Psoas muscle (tissue), 7 donors: ENCODE measurements at regions not wholly inside any gene's neighbourhood (a gene's known extent, or its start where the extent isn't known, plus 50 kb on each side); places are given as distances from the start of the nearest gene placed in this dataset.

Source experiments
- ATAC-seq, 4 donors: fragments of 200-7000 bp; cut with Tn5 transposase; one replicate each; pipeline ENCODE4 v1.9.1; 2020; ENCODE audit warnings: moderate library complexity in 3 of 4, mild to moderate bottlenecking in 2 of 4
- DNase-seq, 2 donors: peaks; one replicate each; pipeline ENCODE4 v3.0.0-alpha.2; 2020
- H3K27ac ChIP-seq: fragments of 200-600 bp; one replicate; pipeline ENCODE4 v1.8.0; 2022
- H3K27me3 ChIP-seq, 3 donors: fragments of 200-600 bp in 1 of 3; one replicate each; pipeline versions ENCODE4 v1.6.1 to v1.8.0; 2013 to 2022; ENCODE audit warnings: low read length in 2 of 3, mild to moderate bottlenecking in 2 of 3, moderate library complexity in 1 of 3; ENCODE audit not compliant: insufficient read depth in 3 of 3
- H3K36me3 ChIP-seq, 2 donors: fragments of 200-600 bp in 1 of 2; one replicate each; pipeline versions ENCODE4 v1.6.1 to v1.8.0; 2013 to 2022; ENCODE audit warnings: low read depth in 1 of 2, mild to moderate bottlenecking in 1 of 2, moderate library complexity in 1 of 2; ENCODE audit not compliant: insufficient read depth in 1 of 2
- H3K4me1 ChIP-seq: fragments of 200-600 bp; one replicate; pipeline ENCODE4 v1.8.0; 2022
- H3K4me3 ChIP-seq: fragments of 200-600 bp; one replicate; pipeline ENCODE4 v1.8.0; 2022; ENCODE audit warnings: mild to moderate bottlenecking
- H3K9me3 ChIP-seq: fragments of 200-600 bp; one replicate; pipeline ENCODE4 v1.8.0; 2022
- WGBS, 3 donors: extraction: QIAGEN DNeasy Blood & Tissue Kit; methylation state at CpG; one replicate each; pipeline versions ENCODE4 v1.1.6 to v1.1.7; 2013; 5-methylcytosine and 5-hydroxymethylcytosine counted together
- intact Hi-C, 2 donors: fragments of 100-400 bp; cut with DNase I; formaldehyde crosslinking; loops; one replicate each; pipeline versions ENCODE4 v1.11.0 to v1.14.2; 2022
- TF ChIP-seq, protein P1 (sequence below): fragments of 200-600 bp; IDR thresholded peaks from one replicate; pipeline ENCODE4 v1.8.0; 2022; ENCODE audit warnings: antibody characterized with exemption
- donor health status: healthy with polysubstance abuse.
- donor health status: DM: no; HTN: no; CAD: no; lungs with moderate emphysema.
- donor health status: Bipolar disorder and iron deficiency.
- donor health status: healthy.
- donor health status: DM: yes; HTN: yes; CAD: no.
- donor health status: DM: no; HTN: no; CAD: no.
- donor health status: DM: yes; HTN: yes; CAD: no.

GRCh38 chr5:101364469-101364868 is 461.4 kb upstream of the ST8SIA4 start:
- ATAC-seq: no peak
- Histone ChIP-seq H3K9me3 (no peaks in the 10 kb centered on the region), H3K27me3 (no peaks in the 10 kb centered on the region), H3K27ac (no peak overlapping the region), H3K4me3 (no peak overlapping the region), H3K4me1 (no peaks in the 10 kb centered on the region), H3K36me3 (no peaks in the 10 kb centered on the region)
- TF ChIP-seq, protein P1, sequence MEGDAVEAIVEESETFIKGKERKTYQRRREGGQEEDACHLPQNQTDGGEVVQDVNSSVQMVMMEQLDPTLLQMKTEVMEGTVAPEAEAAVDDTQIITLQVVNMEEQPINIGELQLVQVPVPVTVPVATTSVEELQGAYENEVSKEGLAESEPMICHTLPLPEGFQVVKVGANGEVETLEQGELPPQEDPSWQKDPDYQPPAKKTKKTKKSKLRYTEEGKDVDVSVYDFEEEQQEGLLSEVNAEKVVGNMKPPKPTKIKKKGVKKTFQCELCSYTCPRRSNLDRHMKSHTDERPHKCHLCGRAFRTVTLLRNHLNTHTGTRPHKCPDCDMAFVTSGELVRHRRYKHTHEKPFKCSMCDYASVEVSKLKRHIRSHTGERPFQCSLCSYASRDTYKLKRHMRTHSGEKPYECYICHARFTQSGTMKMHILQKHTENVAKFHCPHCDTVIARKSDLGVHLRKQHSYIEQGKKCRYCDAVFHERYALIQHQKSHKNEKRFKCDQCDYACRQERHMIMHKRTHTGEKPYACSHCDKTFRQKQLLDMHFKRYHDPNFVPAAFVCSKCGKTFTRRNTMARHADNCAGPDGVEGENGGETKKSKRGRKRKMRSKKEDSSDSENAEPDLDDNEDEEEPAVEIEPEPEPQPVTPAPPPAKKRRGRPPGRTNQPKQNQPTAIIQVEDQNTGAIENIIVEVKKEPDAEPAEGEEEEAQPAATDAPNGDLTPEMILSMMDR: no peak
- intact Hi-C loops: no loop called here
- DNase-seq: no peak
- WGBS, 3 donors: 25 to 34% (median 33%) methylated on average over 4 of the region's 4 CpGs

DNA sequence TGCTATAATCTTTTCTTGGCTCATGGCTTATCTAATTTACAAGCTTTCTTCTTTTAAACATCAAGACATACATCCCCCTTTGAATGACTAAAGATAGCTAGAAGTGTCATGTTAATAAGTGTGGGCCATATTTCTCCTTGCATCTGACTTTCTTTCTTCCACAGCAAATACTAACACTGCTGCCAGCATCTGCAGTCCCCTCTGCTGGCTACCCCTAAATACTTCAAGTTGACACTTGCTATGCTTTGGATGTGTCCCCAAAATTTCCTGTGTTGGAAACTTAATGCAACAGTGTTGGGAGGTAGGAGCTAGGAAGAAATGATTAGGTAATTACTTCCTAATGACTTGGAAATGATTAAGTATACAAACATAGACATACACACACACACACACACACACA is 459.0 kb upstream of the ST8SIA4 start:
- Histone ChIP-seq H3K27ac (no peak overlapping the region), H3K4me3 (no peak overlapping the region), H3K4me1 (no peaks in the 10 kb centered on the region), H3K36me3 (no peaks in the 10 kb centered on the region), H3K9me3 (no peaks in the 10 kb centered on the region), H3K27me3 (no peaks in the 10 kb centered on the region)
- DNase-seq (no peak), ATAC-seq (no peak)
- TF ChIP-seq, protein P1: no peak
- intact Hi-C loops: no loop called here

GRCh38 chr5:101346906-101347305 is 443.8 kb upstream of the ST8SIA4 start:
- Histone ChIP-seq H3K27ac (no peak overlapping the region), H3K27me3 (no peaks in the 10 kb centered on the region), H3K4me3 (no peak overlapping the region), H3K36me3 (no peaks in the 10 kb centered on the region), H3K4me1 (no peaks in the 10 kb centered on the region), H3K9me3 (no peaks in the 10 kb centered on the region)
- ATAC-seq (no peak), DNase-seq (no peak)
- 68 to 85% (median 71%) methylated on average over 4 of the region's 4 CpGs for WGBS, 3 donors
- intact Hi-C loops: no loop called here
- TF ChIP-seq, protein P1: no peak

DNA sequence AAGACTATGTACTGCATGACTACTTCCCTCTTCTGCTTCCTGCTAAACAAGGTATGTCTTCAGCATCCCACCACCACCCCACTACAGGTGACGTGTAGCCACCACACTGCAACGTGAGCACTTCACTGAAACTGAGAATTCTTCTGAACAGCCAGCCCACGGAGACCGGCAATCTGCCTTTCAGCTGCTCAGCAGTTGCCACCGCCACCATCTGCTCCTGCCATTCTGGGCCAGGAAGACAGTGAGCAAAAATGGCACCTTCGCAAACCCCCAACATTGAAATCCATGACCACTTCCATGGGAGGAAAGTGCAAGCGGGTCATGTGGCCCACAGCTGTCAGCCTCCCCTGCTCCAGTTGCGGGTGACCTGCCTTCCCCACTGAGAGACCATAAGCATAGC is 443.4 kb upstream of the ST8SIA4 start:
- DNase-seq (no peak), ATAC-seq (no peak)
- Histone ChIP-seq H3K27ac (no peak overlapping the region), H3K27me3 (no peaks in the 10 kb centered on the region), H3K4me1 (no peaks in the 10 kb centered on the region), H3K36me3 (no peaks in the 10 kb centered on the region), H3K4me3 (no peak overlapping the region), H3K9me3 (no peaks in the 10 kb centered on the region)
- 87 to 91% (median 91%) methylated on average over 8 of the region's 8 CpGs for WGBS, 3 donors
- intact Hi-C loops: no loop called here
- TF ChIP-seq, protein P1: no peak

DNA sequence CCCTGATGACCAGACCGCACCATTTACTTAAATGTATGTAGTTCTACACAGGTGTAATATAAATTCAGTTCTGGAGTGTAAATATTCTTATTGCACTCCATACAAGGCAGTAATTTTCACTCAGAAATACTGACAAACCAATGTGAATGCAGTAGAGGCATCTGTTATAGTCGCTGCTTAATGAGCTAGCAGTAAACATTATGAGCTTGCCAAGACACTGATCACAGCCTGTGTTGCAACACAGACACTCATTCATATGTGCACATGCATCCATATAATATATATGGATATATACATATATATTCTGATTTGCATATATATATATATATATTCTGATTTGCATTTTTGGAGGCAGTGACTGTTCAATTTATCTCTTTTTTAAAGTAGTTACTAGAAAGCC is 435.1 kb upstream of the ST8SIA4 start:
- intact Hi-C loops: no loop called here
- H3K36me3 ChIP-seq: no peaks in the 10 kb centered on the region
- no peak overlapping the region for H3K27ac ChIP-seq
- TF ChIP-seq, protein P1: no peak
- DNase-seq (no peak), ATAC-seq (no peak)
- WGBS, 3 donors: 84 to 89% (median 86%) methylated on average over 2 of the region's 2 CpGs
- H3K27me3 ChIP-seq: no peaks in the 10 kb centered on the region
- H3K9me3 ChIP-seq: no peaks in the 10 kb centered on the region
- no peak overlapping the region for H3K4me3 ChIP-seq
- H3K4me1 ChIP-seq: no peaks in the 10 kb centered on the region
